Fibroblast of mammary gland (primary cell): ENCODE measurements at regions not wholly inside any gene's neighbourhood (a gene's known extent, or its start where the extent isn't known, plus 50 kb on each side); places are given as distances from the start of the nearest gene placed in this dataset.

Experiments used
- DNase-seq: peaks from one replicate; pipeline ENCODE4 v3.0.0-alpha.2; 2010; ENCODE audit warnings: low read depth
- H3K4me3 ChIP-seq: 2 replicates; pipeline ENCODE4 v1.5.1; 2011; ENCODE audit warnings: low read depth, mild to moderate bottlenecking, low read length, moderate library complexity; ENCODE audit not compliant: control insufficient read depth
- CTCF ChIP-seq: conservative IDR thresholded peaks from 2 replicates; pipeline ENCODE4 v1.5.1; 2011; ENCODE audit warnings: low read depth, low read length, inconsistent platforms; ENCODE audit not compliant: control insufficient read depth, insufficient read depth

GRCh38 chr15:91603384-91604080 is 250.0 kb upstream of the SLCO3A1 start:
- no peak overlapping the region for H3K4me3 ChIP-seq
- no peak for TF ChIP-seq CTCF
- peak; percentile 62 for DNase-seq

- H3K4me3 ChIP-seq, result no peak overlapping the region
- TF ChIP-seq CTCF, result no peak
- DNase-seq, result no peak
These were observed 249.4 kb upstream of the SLCO3A1 start for GRCh38 chr15:91604122-91604521.

GRCh38 chr15:91605576-91605975 is 247.9 kb upstream of the SLCO3A1 start:
- no peak for DNase-seq
- H3K4me3 ChIP-seq, result no peak overlapping the region
- TF ChIP-seq CTCF, result no peak

- no peak for DNase-seq
- H3K4me3 ChIP-seq, result no peak overlapping the region
- TF ChIP-seq CTCF, result no peak
These were observed 244.3 kb upstream of the SLCO3A1 start for GRCh38 chr15:91609231-91609630.

- TF ChIP-seq CTCF, result no peak
- no peak overlapping the region for H3K4me3 ChIP-seq
- no peak for DNase-seq
These were observed 243.5 kb upstream of the SLCO3A1 start for GRCh38 chr15:91609966-91610365.

- TF ChIP-seq CTCF, result no peak
- no peak for DNase-seq
- no peak overlapping the region for H3K4me3 ChIP-seq
These were observed 241.8 kb upstream of the SLCO3A1 start for GRCh38 chr15:91611561-91612323.
